ENCODE measurements at regions not wholly inside any gene's neighbourhood (a gene's known extent, or its start where the extent isn't known, plus 50 kb on each side); places are given as distances from the start of the nearest gene placed in this dataset.

DNA sequence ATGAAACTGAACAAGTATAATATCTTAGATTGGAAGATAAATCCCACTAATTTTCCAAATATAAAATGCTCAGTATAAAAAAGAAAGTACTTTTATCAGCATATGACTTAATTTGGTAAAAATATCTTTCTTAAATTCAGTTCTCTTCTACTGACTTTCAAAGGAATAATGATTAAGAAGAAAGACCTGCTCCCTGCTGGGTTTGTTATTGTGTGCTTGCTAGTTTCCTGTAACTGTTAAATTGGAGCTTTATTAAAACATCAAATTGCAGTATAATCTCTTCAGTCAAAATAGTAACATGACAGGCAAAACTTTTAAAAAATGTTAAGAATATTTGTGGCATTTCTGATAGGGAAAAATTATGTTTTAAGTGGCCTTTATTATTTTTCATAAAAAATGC is 1317.4 kb upstream of the CDH2 start:
- Mint-ChIP-seq H3K4me1 (ENCODE audit: low read depth, unreplicated experiment) (no peaks in the 10 kb centered on the region), H3K9me3 (ENCODE audit: unreplicated experiment) (no peaks in the 10 kb centered on the region), H3K4me3 (ENCODE audit: unreplicated experiment) (no peak overlapping the region), H3K27ac (ENCODE audit: unreplicated experiment) (no peak overlapping the region), H3K36me3 (ENCODE audit: insufficient read depth, unreplicated experiment) (no peaks in the 10 kb centered on the region), H3K27me3 (ENCODE audit: insufficient read depth, unreplicated experiment) (peaks cover 2% of the 10 kb centered on the region)
- intact Hi-C loops (cut with micrococcal nuclease; ENCODE audit: unreplicated experiment), result no loop called here
- POLR2A ChIA-PET, result no interaction called here
- DNase-seq, result no peak
- CTCF ChIA-PET, result no interaction called here
- no peaks in the 10 kb centered on the region for H3K9me3 ChIP-seq
- H3K36me3 ChIP-seq (ENCODE audit: control insufficient read depth, insufficient read depth, low read length), result no peaks in the 10 kb centered on the region
- TF ChIP-seq CTCF (IDR thresholded peaks at IDR 0.05; ENCODE audit: insufficient read depth in 1 of 2, low read depth in 1 of 2, low read length in 1 of 2, severe bottlenecking in 1 of 2, unreplicated experiment in 1 of 2), result no peak
- no peaks in the 10 kb centered on the region for H3K27me3 ChIP-seq (replicated peaks; ENCODE audit: control insufficient read depth, insufficient read depth, low read length)
- no peak overlapping the region for H3K4me3 ChIP-seq (ENCODE audit: low read depth, low read length)
- H3K4me1 ChIP-seq, result no peaks in the 10 kb centered on the region
- no TSS peak for BruUV-seq (replicated peaks)

DNA sequence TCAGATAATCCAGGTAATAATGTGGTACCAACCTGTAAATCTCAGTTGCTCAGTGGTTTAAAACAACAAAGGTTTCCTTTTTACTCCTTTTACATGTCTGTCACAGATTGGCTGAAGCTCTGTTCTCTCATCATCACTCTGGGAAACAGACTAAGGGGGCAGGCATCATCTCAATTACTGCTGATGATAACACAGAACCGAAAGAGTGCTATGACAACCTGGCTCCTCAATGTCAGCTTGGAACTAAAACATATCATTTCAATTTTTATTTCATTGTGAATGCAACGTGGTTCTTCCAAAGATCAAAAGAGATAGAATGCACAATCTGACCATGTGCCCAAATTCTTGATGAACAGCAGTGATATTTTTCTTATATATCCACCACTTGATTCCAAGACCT is 1315.0 kb upstream of the CDH2 start:
- H3K4me1 Mint-ChIP-seq (ENCODE audit: low read depth, unreplicated experiment), result no peaks in the 10 kb centered on the region
- no peaks in the 10 kb centered on the region for H3K4me1 ChIP-seq
- ChIA-PET CTCF (no interaction called here), POLR2A (no interaction called here)
- H3K27me3 Mint-ChIP-seq (ENCODE audit: insufficient read depth, unreplicated experiment), result no peaks in the 10 kb centered on the region
- H3K9me3 Mint-ChIP-seq (ENCODE audit: unreplicated experiment), result no peaks in the 10 kb centered on the region
- no TSS peak for BruUV-seq (replicated peaks)
- no peaks in the 10 kb centered on the region for H3K36me3 Mint-ChIP-seq (ENCODE audit: insufficient read depth, unreplicated experiment)
- no peaks in the 10 kb centered on the region for H3K36me3 ChIP-seq (ENCODE audit: control insufficient read depth, insufficient read depth, low read length)
- no peak for DNase-seq
- H3K9me3 ChIP-seq, result no peaks in the 10 kb centered on the region
- TF ChIP-seq CTCF (IDR thresholded peaks at IDR 0.05; ENCODE audit: insufficient read depth in 1 of 2, low read depth in 1 of 2, low read length in 1 of 2, severe bottlenecking in 1 of 2, unreplicated experiment in 1 of 2), result no peak
- H3K27me3 ChIP-seq (replicated peaks; ENCODE audit: control insufficient read depth, insufficient read depth, low read length), result no peaks in the 10 kb centered on the region
- no peak overlapping the region for H3K27ac Mint-ChIP-seq (ENCODE audit: unreplicated experiment)
- H3K4me3 ChIP-seq (ENCODE audit: low read depth, low read length), result no peak overlapping the region
- intact Hi-C loops (cut with micrococcal nuclease; ENCODE audit: unreplicated experiment), result no loop called here
- H3K4me3 Mint-ChIP-seq (ENCODE audit: unreplicated experiment), result no peak overlapping the region

GRCh38 chr18:29488617-29489016 is 1311.7 kb upstream of the CDH2 start:
- no peaks in the 10 kb centered on the region for H3K27me3 ChIP-seq (replicated peaks; ENCODE audit: control insufficient read depth, insufficient read depth, low read length)
- POLR2A ChIA-PET, result no interaction called here
- TF ChIP-seq CTCF (IDR thresholded peaks at IDR 0.05; ENCODE audit: insufficient read depth in 1 of 2, low read depth in 1 of 2, low read length in 1 of 2, severe bottlenecking in 1 of 2, unreplicated experiment in 1 of 2), result no peak
- H3K4me3 ChIP-seq (ENCODE audit: low read depth, low read length), result no peak overlapping the region
- no peaks in the 10 kb centered on the region for H3K36me3 ChIP-seq (ENCODE audit: control insufficient read depth, insufficient read depth, low read length)
- Mint-ChIP-seq H3K9me3 (ENCODE audit: unreplicated experiment) (no peaks in the 10 kb centered on the region), H3K4me3 (ENCODE audit: unreplicated experiment) (no peak overlapping the region), H3K36me3 (ENCODE audit: insufficient read depth, unreplicated experiment) (no peaks in the 10 kb centered on the region), H3K27me3 (ENCODE audit: insufficient read depth, unreplicated experiment) (peaks cover 2% of the 10 kb centered on the region), H3K4me1 (ENCODE audit: low read depth, unreplicated experiment) (no peaks in the 10 kb centered on the region), H3K27ac (ENCODE audit: unreplicated experiment) (no peak overlapping the region)
- no TSS peak for BruUV-seq (replicated peaks)
- CTCF ChIA-PET, result no interaction called here
- H3K4me1 ChIP-seq, result no peaks in the 10 kb centered on the region
- intact Hi-C loops (cut with micrococcal nuclease; ENCODE audit: unreplicated experiment), result no loop called here
- no peaks in the 10 kb centered on the region for H3K9me3 ChIP-seq
- DNase-seq, result no peak
